ENCODE measurements at regions not wholly inside any gene's neighbourhood (a gene's known extent, or its start where the extent isn't known, plus 50 kb on each side); places are given as distances from the start of the nearest gene placed in this dataset.

DNA sequence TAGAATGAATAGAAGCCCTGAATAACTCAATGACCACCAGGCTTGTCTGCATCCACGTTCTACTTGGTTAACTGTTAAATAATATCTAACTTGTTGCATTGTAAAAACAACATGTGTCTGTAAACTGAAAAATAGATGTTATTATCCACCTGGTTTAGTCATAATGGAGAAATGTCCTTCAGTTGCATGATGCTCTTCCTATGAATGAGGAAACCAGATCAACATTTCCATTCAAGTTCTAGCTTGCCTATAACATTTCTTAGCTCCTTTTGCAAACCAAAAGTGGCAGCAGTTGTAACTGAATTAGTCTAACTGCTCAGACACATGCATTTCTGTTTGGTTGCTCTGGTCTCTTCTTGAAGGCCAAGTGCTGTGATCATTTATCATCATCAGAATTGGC lies 62.9 kb upstream of the BET1 start:
- TF ChIP-seq CTCF (tag by site-specific recombination; IDR thresholded peaks at IDR 0.05) (no peak), ZNF544 (tag by site-specific recombination; IDR thresholded peaks at IDR 0.05) (no peak), ZNF521 (tag by site-specific recombination; IDR thresholded peaks at IDR 0.05) (no peak), ZNF777 (tag by site-specific recombination; IDR thresholded peaks at IDR 0.05; ENCODE audit: borderline replicate concordance) (no peak), ZNF555 (tag by site-specific recombination; conservative IDR thresholded peaks at IDR 0.05) (no peak), ZNF626 (tag by site-specific recombination; IDR thresholded peaks at IDR 0.05) (no peak), WT1 (tag by site-specific recombination; IDR thresholded peaks at IDR 0.05) (no peak), YY1 (tag by site-specific recombination; IDR thresholded peaks at IDR 0.05) (no peak)
- TF ChIP-seq, protein P1, sequence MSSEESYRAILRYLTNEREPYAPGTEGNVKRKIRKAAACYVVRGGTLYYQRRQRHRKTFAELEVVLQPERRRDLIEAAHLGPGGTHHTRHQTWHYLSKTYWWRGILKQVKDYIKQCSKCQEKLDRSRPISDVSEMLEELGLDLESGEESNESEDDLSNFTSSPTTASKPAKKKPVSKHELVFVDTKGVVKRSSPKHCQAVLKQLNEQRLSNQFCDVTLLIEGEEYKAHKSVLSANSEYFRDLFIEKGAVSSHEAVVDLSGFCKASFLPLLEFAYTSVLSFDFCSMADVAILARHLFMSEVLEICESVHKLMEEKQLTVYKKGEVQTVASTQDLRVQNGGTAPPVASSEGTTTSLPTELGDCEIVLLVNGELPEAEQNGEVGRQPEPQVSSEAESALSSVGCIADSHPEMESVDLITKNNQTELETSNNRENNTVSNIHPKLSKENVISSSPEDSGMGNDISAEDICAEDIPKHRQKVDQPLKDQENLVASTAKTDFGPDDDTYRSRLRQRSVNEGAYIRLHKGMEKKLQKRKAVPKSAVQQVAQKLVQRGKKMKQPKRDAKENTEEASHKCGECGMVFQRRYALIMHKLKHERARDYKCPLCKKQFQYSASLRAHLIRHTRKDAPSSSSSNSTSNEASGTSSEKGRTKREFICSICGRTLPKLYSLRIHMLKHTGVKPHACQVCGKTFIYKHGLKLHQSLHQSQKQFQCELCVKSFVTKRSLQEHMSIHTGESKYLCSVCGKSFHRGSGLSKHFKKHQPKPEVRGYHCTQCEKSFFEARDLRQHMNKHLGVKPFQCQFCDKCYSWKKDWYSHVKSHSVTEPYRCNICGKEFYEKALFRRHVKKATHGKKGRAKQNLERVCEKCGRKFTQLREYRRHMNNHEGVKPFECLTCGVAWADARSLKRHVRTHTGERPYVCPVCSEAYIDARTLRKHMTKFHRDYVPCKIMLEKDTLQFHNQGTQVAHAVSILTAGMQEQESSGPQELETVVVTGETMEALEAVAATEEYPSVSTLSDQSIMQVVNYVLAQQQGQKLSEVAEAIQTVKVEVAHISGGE (tag by site-specific recombination; conservative IDR thresholded peaks at IDR 0.05; ENCODE audit: low read depth), result no peak
- TF ChIP-seq, protein P2, sequence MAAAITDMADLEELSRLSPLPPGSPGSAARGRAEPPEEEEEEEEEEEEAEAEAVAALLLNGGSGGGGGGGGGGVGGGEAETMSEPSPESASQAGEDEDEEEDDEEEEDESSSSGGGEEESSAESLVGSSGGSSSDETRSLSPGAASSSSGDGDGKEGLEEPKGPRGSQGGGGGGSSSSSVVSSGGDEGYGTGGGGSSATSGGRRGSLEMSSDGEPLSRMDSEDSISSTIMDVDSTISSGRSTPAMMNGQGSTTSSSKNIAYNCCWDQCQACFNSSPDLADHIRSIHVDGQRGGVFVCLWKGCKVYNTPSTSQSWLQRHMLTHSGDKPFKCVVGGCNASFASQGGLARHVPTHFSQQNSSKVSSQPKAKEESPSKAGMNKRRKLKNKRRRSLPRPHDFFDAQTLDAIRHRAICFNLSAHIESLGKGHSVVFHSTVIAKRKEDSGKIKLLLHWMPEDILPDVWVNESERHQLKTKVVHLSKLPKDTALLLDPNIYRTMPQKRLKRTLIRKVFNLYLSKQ (tag by site-specific recombination; IDR thresholded peaks at IDR 0.05; ENCODE audit: borderline replicate concordance), result no peak
